Stimulated activated CD4-positive, alpha-beta T cell treated with anti-CD3 and anti-CD28 coated beads, TNF-alpha, amount 100 ng/mL, for 24 hours (primary cell): ENCODE measurements at regions not wholly inside any gene's neighbourhood (a gene's known extent, or its start where the extent isn't known, plus 50 kb on each side); places are given as distances from the start of the nearest gene placed in this dataset.

Experiments
- DNase-seq, 3 experiments: peaks; one replicate each; pipeline ENCODE4 v3.0.0-alpha.2; 2020; ENCODE audit warnings: low read depth in 3 of 3

GRCh38 chr14:65933400-65934069 is 521.0 kb downstream of the FUT8 start:
- DNase-seq: no peak

- DNase-seq: no peak
Measured at GRCh38 chr14:65934070-65934435, 521.5 kb downstream of the FUT8 start.

GRCh38 chr14:65936342-65936975 is 523.9 kb downstream of the FUT8 start:
- no peak for DNase-seq

GRCh38 chr14:65937079-65937959 is 524.8 kb downstream of the FUT8 start:
- DNase-seq: no peak

GRCh38 chr14:65937960-65938316 is 525.4 kb downstream of the FUT8 start:
- no peak for DNase-seq

GRCh38 chr14:65938738-65939137 is 526.2 kb downstream of the FUT8 start:
- DNase-seq: no peak

GRCh38 chr14:65939184-65939583 is 526.7 kb downstream of the FUT8 start:
- DNase-seq: no peak

GRCh38 chr14:65940056-65940735 is 527.7 kb downstream of the FUT8 start:
- DNase-seq: no peak

- no peak for DNase-seq
Measured at GRCh38 chr14:65941091-65941490, 528.6 kb downstream of the FUT8 start.

GRCh38 chr14:65943150-65943549 is 530.6 kb downstream of the FUT8 start:
- DNase-seq: no peak

- no peak for DNase-seq
Measured at GRCh38 chr14:65943916-65944410, 531.4 kb downstream of the FUT8 start.

GRCh38 chr14:65945327-65945726 is 532.8 kb downstream of the FUT8 start:
- DNase-seq: no peak

GRCh38 chr14:65946494-65946893 is 534.0 kb downstream of the FUT8 start:
- DNase-seq: no peak

GRCh38 chr14:65948302-65948701 is 535.8 kb downstream of the FUT8 start:
- no peak for DNase-seq

GRCh38 chr14:65949711-65950516 is 536.3 kb upstream of the CCDC196 start:
- DNase-seq: peak in 1 of 3 experiments; percentile 47

- no peak for DNase-seq
Measured at GRCh38 chr14:65954942-65955341, 531.2 kb upstream of the CCDC196 start.

GRCh38 chr14:65957631-65958205 is 528.5 kb upstream of the CCDC196 start:
- DNase-seq: no peak

- no peak for DNase-seq
Measured at GRCh38 chr14:65958664-65959562, 527.3 kb upstream of the CCDC196 start.

- DNase-seq: no peak
Measured at GRCh38 chr14:65959563-65960024, 526.6 kb upstream of the CCDC196 start.

- peak; percentile 59 to 84 (median 63) for DNase-seq
Measured at GRCh38 chr14:65961004-65961403, 525.2 kb upstream of the CCDC196 start.
